A673 (cell line): ENCODE measurements at regions not wholly inside any gene's neighbourhood (a gene's known extent, or its start where the extent isn't known, plus 50 kb on each side); places are given as distances from the start of the nearest gene placed in this dataset.

ENCODE experiments used
- BruUV-seq: library from RNA; stranded (reverse); fragments of 400-500 nt; replicated peaks from 2 replicates; lab custom pipeline; 2021; lab: Mats Ljungman, UMichigan
- CTCF ChIA-PET: fragments of 300-600 bp; sonication (Branson Sonifier 250); formaldehyde crosslinking; loops from one replicate; lab custom pipeline; 2022; ENCODE audit warnings: antibody characterized with exemption; lab: Charles Lee
- POLR2A ChIA-PET: fragments of 300-600 bp; sonication (Branson Sonifier 250); formaldehyde crosslinking; loops from one replicate; lab custom pipeline; 2022; ENCODE audit warnings: antibody characterized with exemption; ENCODE audit not compliant: low non-redundant PET; lab: Charles Lee
- DNase-seq: peaks from one replicate; pipeline ENCODE4 v3.0.0-alpha.2; 2015; ENCODE audit warnings: low spot score
- H3K27ac ChIP-seq: fragments of 200-600 bp; sonication (generic); 2 replicates; pipeline ENCODE4 v1.5.1; 2016; ENCODE audit warnings: mixed run types, low read depth, mild to moderate bottlenecking, mixed read lengths, antibody characterized with exemption, low read length; ENCODE audit not compliant: poor library complexity, severe bottlenecking
- H3K27me3 ChIP-seq: fragments of 200-600 bp; sonication (generic); replicated peaks from 2 replicates; pipeline ENCODE4 v1.6.1; 2017; ENCODE audit warnings: mixed run types, low read depth, mild to moderate bottlenecking, mixed read lengths, antibody characterized with exemption, low read length; ENCODE audit not compliant: insufficient read depth, poor library complexity
- H3K36me3 ChIP-seq: fragments of 200-600 bp; sonication (generic); 2 replicates; pipeline ENCODE4 v1.6.1; 2016; ENCODE audit warnings: mixed run types, mild to moderate bottlenecking, mixed read lengths, antibody characterized with exemption, low read length; ENCODE audit not compliant: insufficient read depth, poor library complexity, severe bottlenecking
- H3K4me1 ChIP-seq: fragments of 200-600 bp; sonication (generic); 2 replicates; pipeline ENCODE4 v1.6.1; 2017; ENCODE audit warnings: mixed run types, mild to moderate bottlenecking, mixed read lengths, antibody characterized with exemption, low read length; ENCODE audit not compliant: insufficient read depth, poor library complexity, severe bottlenecking
- H3K4me3 ChIP-seq: fragments of 200-600 bp; sonication (generic); 2 replicates; pipeline ENCODE4 v1.5.1; 2016; ENCODE audit warnings: low read depth, mixed run types, mild to moderate bottlenecking, mixed read lengths, low read length; ENCODE audit not compliant: poor library complexity, severe bottlenecking
- H3K9me3 ChIP-seq: fragments of 200-600 bp; sonication (generic); 2 replicates; pipeline ENCODE4 v1.6.1; 2016; ENCODE audit warnings: mixed run types, low read depth, mild to moderate bottlenecking, mixed read lengths, antibody characterized with exemption, low read length; ENCODE audit not compliant: poor library complexity, severe bottlenecking
- EZH2 ChIP-seq: fragments of 200-600 bp; sonication (generic); IDR thresholded peaks from 2 replicates; pipeline ENCODE4 v1.6.1; 2017; ENCODE audit warnings: borderline replicate concordance, low read depth, mild to moderate bottlenecking, mixed read lengths, antibody characterized with exemption, low read length; ENCODE audit not compliant: poor library complexity, severe bottlenecking
- intact Hi-C: fragments of 100-400 bp; cut with micrococcal nuclease; formaldehyde crosslinking; loops from one replicate; pipeline ENCODE4 v1.10.0; 2022; ENCODE audit not compliant: unreplicated experiment
- TF ChIP-seq, protein P1 (sequence below): fragments of 300-800, 200-600 bp; sonication (generic); conservative IDR thresholded peaks from 2 replicates; pipeline ENCODE4 v1.5.1; 2017; ENCODE audit warnings: low read depth, mild to moderate bottlenecking, antibody characterized with exemption, low read length, moderate library complexity, mixed read lengths

DNA sequence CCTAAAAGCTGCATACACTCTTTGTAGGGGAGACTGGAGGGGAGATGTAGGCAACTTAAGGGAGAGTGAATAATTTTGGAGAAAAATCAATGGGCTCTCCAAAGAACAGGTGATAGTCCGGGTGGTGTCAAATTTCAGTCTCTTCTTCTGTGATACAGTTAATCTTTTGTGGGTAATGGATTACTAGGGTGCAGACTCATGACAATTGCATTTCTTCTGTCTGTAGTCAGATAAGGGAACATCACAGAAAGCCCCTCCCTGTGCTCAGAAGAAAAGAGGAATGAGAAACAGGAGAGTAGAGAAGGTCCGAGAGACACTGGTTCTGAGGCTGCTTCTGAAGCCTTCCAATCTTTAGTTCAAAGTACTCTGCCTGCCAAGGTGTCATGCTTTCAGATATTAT lies 1140.7 kb upstream of the LRRN3 start:
- intact Hi-C loops, result no loop called here
- BruUV-seq, result no TSS peak
- TF ChIP-seq EZH2, result no peak

DNA sequence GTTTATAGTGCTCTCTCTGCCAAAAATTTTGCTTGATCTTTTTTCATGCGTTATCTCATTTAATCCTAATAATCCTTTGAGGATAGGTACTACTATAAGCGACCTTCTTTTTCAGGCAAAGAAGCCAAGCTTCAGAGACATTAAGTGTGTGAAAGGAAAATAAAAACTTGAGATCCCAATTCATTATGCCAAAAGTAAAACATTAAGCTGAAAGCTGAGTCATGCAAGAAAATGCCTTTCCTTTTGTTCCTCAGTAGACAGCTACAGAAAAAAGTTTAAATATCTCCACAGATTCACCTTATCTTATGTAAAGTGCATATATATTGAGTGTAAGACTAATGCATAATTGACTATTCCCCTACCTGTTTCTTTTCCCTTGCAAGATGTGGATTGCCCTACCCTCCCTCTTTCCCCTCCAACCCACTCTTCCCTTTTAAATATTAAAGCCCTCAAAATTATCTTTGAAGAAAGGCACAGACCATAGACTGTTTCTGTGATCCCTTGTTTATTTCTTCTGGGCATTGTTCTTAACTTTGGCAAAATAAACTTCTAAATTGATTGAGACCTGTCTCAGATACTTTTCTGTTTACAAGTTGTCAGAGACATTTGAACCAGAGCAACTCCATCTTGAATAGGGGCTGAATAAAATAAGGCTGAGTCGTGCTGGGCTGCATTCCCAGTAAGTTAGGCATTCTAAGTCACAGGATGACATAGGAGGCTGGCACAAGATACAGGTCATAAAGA lies 1139.9 kb upstream of the LRRN3 start:
- intact Hi-C loops, result no loop called here

More for the DNA sequence above, 1140.7 kb upstream of the LRRN3 start:
- Histone ChIP-seq H3K4me3 (no peak overlapping the region), H3K9me3 (no peaks in the 10 kb centered on the region), H3K27ac (no peak overlapping the region), H3K27me3 (no peaks in the 10 kb centered on the region), H3K4me1 (no peaks in the 10 kb centered on the region), H3K36me3 (no peaks in the 10 kb centered on the region)
- ChIA-PET POLR2A (no interaction called here), CTCF (no interaction called here)
- no peak for DNase-seq

DNA sequence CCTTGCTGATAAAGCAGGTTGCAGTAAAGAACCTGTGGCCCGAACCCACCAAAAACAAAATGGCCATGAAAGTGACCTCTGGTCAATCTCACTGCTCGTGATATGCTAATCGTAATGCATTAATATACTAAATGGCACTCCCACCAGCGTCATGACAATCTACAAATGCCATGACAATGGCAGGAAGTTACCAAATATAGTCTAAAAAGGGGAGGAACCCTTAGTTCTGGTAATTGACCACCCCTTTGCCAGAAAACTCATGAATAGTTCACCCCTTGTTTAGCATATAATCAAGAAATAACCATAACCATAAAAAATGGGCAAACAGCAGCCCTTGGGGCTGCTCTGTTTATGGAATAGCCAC lies 1139.4 kb upstream of the LRRN3 start:
- no peak for DNase-seq
- TF ChIP-seq EZH2, result no peak
- TF ChIP-seq, protein P1, sequence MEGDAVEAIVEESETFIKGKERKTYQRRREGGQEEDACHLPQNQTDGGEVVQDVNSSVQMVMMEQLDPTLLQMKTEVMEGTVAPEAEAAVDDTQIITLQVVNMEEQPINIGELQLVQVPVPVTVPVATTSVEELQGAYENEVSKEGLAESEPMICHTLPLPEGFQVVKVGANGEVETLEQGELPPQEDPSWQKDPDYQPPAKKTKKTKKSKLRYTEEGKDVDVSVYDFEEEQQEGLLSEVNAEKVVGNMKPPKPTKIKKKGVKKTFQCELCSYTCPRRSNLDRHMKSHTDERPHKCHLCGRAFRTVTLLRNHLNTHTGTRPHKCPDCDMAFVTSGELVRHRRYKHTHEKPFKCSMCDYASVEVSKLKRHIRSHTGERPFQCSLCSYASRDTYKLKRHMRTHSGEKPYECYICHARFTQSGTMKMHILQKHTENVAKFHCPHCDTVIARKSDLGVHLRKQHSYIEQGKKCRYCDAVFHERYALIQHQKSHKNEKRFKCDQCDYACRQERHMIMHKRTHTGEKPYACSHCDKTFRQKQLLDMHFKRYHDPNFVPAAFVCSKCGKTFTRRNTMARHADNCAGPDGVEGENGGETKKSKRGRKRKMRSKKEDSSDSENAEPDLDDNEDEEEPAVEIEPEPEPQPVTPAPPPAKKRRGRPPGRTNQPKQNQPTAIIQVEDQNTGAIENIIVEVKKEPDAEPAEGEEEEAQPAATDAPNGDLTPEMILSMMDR, result no peak
- Histone ChIP-seq H3K9me3 (no peaks in the 10 kb centered on the region), H3K36me3 (no peaks in the 10 kb centered on the region), H3K4me1 (no peaks in the 10 kb centered on the region), H3K4me3 (no peak overlapping the region), H3K27ac (no peak overlapping the region), H3K27me3 (no peaks in the 10 kb centered on the region)
- intact Hi-C loops, result no loop called here
- ChIA-PET CTCF (no interaction called here), POLR2A (no interaction called here)
- no TSS peak for BruUV-seq

More for the DNA sequence above, 1139.9 kb upstream of the LRRN3 start:
- CTCF ChIA-PET, result no interaction called here
- POLR2A ChIA-PET, result no interaction called here
- Histone ChIP-seq H3K4me3 (no peak overlapping the region), H3K36me3 (no peaks in the 10 kb centered on the region), H3K27me3 (no peaks in the 10 kb centered on the region), H3K9me3 (no peaks in the 10 kb centered on the region), H3K27ac (no peak overlapping the region), H3K4me1 (no peaks in the 10 kb centered on the region)
- no peak for TF ChIP-seq EZH2
- TF ChIP-seq, protein P1, result no peak
- BruUV-seq, result no TSS peak
- no peak for DNase-seq

DNA sequence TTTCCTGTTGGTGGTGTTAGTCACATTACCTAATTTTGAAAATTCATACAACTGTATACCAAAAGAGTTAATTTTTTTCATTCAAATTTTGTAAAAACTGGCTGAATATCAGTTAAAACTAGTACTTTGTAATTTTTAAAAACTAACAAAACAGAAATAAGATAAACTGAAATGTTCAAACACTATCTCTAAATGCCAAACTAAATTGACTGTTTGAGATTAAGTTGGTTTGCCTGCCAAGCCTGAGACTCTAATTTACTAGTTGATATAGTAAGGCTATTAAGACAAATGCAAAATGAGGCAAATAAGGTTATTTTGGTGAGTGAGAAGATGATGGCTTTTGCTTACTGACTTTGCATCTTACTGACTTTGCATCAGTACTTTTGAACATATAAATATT lies 1134.9 kb upstream of the LRRN3 start:
- H3K27ac ChIP-seq, result no peak overlapping the region
- no TSS peak for BruUV-seq
- no peaks in the 10 kb centered on the region for H3K27me3 ChIP-seq
- intact Hi-C loops, result no loop called here
- ChIA-PET CTCF (no interaction called here), POLR2A (no interaction called here)
- no peak for DNase-seq
- TF ChIP-seq EZH2, result no peak
- TF ChIP-seq, protein P1, result no peak
- no peaks in the 10 kb centered on the region for H3K9me3 ChIP-seq
- H3K36me3 ChIP-seq, result no peaks in the 10 kb centered on the region
- H3K4me1 ChIP-seq, result no peaks in the 10 kb centered on the region
- no peak overlapping the region for H3K4me3 ChIP-seq
